Erythroblast (primary cell): ENCODE measurements at regions not wholly inside any gene's neighbourhood (a gene's known extent, or its start where the extent isn't known, plus 50 kb on each side); places are given as distances from the start of the nearest gene placed in this dataset.

ENCODE experiments used
- GATA1 ChIP-seq: IDR thresholded peaks from 2 replicates; pipeline ENCODE4 v1.6.1; 2011; ENCODE audit warnings: low read depth, mild to moderate bottlenecking, control low read depth, low read length, moderate library complexity
- POLR2A ChIP-seq: IDR thresholded peaks from 2 replicates; pipeline ENCODE4 v1.6.1; 2011; ENCODE audit warnings: mild to moderate bottlenecking, low read length

DNA sequence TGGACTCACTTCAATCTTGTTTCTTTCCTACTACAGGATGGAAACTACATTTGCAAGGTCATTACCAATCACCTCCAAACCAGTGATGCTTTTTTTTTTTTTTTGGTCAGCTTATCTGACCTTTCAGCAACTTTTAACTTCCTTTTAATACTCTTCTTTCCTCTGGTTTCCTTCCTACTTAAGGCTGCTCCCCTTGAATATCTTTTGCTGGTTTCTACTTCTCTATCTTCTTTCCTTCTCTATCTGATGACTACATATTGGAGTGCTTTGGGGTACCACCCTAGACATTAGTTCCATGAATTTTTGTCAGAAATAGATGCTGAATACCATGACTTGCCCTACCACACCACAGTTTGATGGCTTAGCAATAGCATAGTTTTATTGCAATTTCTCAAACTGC, 197.7 kb upstream of the DDHD1 start:
- TF ChIP-seq POLR2A, result no peak
- TF ChIP-seq GATA1, result no peak
